ENCODE measurements at regions not wholly inside any gene's neighbourhood (a gene's known extent, or its start where the extent isn't known, plus 50 kb on each side); places are given as distances from the start of the nearest gene placed in this dataset.

- Histone ChIP-seq H2AFZ (ENCODE audit: low read length) (no peak overlapping the region), H2BK5ac (ENCODE audit: insufficient read length, low read length) (no peak overlapping the region), H4K5ac (ENCODE audit: insufficient read length, low read depth, low read length) (no peak overlapping the region), H4K91ac (ENCODE audit: insufficient read length, low read depth, low read length) (no peak overlapping the region), H2BK20ac (ENCODE audit: low read depth, low read length, poor library complexity, severe bottlenecking) (no peak overlapping the region), H3K23ac (ENCODE audit: insufficient read length, low read depth, low read length) (no peak overlapping the region), H3K79me1 (ENCODE audit: insufficient read depth, low read depth, low read length, poor library complexity, severe bottlenecking) (no peaks in the 10 kb centered on the region), H3K27ac (ENCODE audit: insufficient read length, low read depth, low read length) (no peak overlapping the region), H3K23me2 (ENCODE audit: insufficient read length, low read depth, low read length, poor library complexity, severe bottlenecking) (no peaks in the 10 kb centered on the region), H3K27me3 (ENCODE audit: insufficient read depth, low read length) (no peaks in the 10 kb centered on the region), H3K4me1 (ENCODE audit: insufficient read depth, low read length) (no peaks in the 10 kb centered on the region), H3K9me3 (ENCODE audit: control insufficient read depth, low read depth, low read length) (peaks cover 16% of the 10 kb centered on the region), H3K9ac (ENCODE audit: extremely low read depth, insufficient read length, low read length) (no peak overlapping the region), H4K8ac (replicated peaks; ENCODE audit: insufficient read length, low read depth, low read length) (no peak overlapping the region), H2BK12ac (ENCODE audit: insufficient read length, low read depth, low read length) (no peak overlapping the region), H2BK15ac (ENCODE audit: low read depth, low read length) (no peak overlapping the region), H3K4ac (ENCODE audit: low read depth, low read length) (no peak overlapping the region), H3K56ac (ENCODE audit: insufficient read length, low read depth, low read length) (no peak overlapping the region), H3T11ph (ENCODE audit: low read length) (no peak overlapping the region), H4K20me1 (ENCODE audit: control insufficient read depth, insufficient read depth, insufficient read length) (no peaks in the 10 kb centered on the region), H3K79me2 (ENCODE audit: insufficient read depth, low read length) (no peaks in the 10 kb centered on the region), H3K14ac (ENCODE audit: insufficient read depth, low read length) (no peak overlapping the region), H2AK5ac (ENCODE audit: insufficient read length, low read length) (no peak overlapping the region), H3K18ac (ENCODE audit: insufficient read length, low read depth, low read length) (no peak overlapping the region), H3K4me2 (ENCODE audit: insufficient read depth, insufficient read length, low read length) (no peak overlapping the region), H2BK120ac (ENCODE audit: low read depth, low read length, poor library complexity, severe bottlenecking) (no peak overlapping the region)
- DNase-seq: no peak
- Mint-ChIP-seq H3K4me1 (no peaks in the 10 kb centered on the region), H3K9me3 (peaks cover 24 to 37% of the 10 kb centered on the region in 2 experiments), H3K36me3 (ENCODE audit: insufficient read depth in 1 of 3, low read depth in 3 of 3) (peaks cover 6 to 22% (median 9%) of the 10 kb centered on the region in 3 experiments), H3K27ac (no peak overlapping the region), H3K4me3 (no peak overlapping the region), H3K27me3 (ENCODE audit: low read depth) (no peaks in the 10 kb centered on the region; the same call in 1 of the 2 replicates)
- no peak for TF ChIP-seq CTCF (conservative IDR thresholded peaks at IDR 0.05)
- WGBS (ENCODE audit: extremely low coverage, insufficient read length, low lambda C conversion rate): no CpG with 5 or more reads among the region's 2 CpGs
These were observed 871.5 kb downstream of the AMY1C start for GRCh38 chr1:104621221-104621620.

Data from H9 (cell line).